ENCODE measurements at regions not wholly inside any gene's neighbourhood (a gene's known extent, or its start where the extent isn't known, plus 50 kb on each side); places are given as distances from the start of the nearest gene placed in this dataset.

- DNase-seq = no peak
These were observed 332.5 kb upstream of the TNP1 start for GRCh38 chr2:217192366-217192765.

DNA sequence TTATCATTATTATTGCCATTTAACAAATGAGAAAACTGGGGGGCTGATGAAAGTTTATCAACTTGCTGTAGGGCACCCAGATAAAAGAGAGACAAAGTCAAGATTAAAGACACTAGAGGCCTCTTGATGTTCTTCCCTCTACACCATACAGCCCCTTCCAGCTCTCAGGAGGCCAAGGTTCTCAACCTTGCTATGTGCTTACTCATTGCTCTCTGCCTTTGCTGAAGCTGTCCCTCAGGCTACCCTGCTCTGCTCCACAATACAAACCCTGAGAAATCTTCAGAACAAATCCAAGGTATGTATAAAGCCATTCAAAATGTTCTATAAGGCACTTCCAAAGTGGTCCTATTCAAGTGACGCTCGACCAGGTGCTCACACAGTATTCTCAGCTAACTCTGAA lies 329.9 kb upstream of the TNP1 start:
- no peak for DNase-seq

DNA sequence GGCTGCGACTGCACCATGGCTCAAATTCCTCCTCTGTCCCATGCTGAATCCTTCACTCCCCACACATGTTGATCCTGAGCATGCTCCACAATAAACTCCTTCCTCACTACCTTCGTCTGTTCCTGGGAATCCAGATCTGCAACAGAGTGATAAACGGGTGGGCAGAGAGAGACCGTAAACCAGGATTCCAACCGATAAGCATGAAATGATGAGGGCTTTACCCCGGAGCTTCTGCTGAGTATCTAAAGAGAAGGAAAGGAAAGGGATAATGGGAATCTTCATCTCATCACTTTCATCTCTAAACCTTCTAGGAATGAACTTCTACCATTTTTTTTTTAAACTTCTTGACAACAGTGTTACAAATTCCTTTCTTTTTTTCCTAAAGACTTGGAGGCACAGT lies 329.3 kb upstream of the TNP1 start:
- DNase-seq = no peak

- no peak for DNase-seq
These were observed 326.9 kb upstream of the TNP1 start for GRCh38 chr2:217186668-217187159.

DNA sequence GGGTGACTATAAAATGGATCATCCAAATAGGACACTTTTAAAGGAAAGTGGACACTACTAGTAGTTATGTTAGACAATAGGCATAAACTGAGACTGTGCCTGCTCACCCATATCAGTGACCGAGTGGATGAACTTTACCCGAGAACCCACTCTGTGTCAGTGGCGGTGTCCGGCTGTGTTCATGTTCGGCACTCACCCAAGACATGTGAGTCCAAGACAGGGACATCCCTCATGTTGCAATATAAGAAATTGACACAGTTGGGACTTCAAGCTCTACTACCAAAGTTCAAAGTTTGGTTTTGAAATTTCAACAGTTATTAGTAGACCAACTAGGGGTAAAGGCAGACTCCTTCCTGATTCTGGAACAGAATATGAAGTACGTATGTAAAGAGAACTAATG lies 326.3 kb upstream of the TNP1 start:
- no peak for DNase-seq

GRCh38 chr2:217185265-217185995 lies 325.6 kb upstream of the TNP1 start:
- no peak for DNase-seq

DNA sequence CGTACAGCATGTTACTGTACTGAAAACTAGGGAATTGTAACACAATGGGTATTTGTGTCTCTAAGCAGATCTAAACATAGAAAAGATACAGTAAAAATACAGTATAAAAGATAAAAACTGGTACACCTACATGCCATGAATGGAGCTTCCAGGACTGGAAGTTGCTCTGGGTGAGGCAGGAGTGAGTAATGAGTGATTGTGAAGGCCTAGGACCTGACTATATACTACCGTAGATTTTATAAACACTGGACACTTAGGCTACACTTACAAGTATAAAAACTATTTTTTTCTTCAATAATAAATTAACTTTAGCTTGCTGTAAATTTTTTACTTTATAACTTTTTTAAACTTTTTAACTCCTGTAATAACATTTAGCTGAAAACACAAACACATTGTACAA lies 324.4 kb upstream of the TNP1 start:
- no peak for DNase-seq

DNA sequence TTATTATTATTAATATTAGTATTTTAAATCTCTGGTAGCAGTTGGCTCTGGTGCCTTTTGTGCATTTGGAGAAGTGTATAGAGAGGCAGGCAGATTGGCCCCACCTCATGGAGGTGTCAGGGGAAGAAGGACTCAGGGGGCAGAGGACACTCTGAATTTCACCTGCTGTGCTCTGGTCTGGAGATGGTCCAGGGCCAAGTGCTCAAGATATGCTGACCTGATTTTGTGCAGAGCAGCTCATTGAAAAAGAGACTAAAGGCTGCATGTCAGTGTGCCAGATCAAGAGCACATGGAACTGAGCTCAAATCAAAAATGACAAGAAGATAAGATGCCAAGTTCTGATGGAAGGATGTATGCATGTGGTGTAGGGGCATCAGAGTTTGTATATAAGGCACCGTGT lies 323.6 kb upstream of the TNP1 start:
- DNase-seq = no peak

DNA sequence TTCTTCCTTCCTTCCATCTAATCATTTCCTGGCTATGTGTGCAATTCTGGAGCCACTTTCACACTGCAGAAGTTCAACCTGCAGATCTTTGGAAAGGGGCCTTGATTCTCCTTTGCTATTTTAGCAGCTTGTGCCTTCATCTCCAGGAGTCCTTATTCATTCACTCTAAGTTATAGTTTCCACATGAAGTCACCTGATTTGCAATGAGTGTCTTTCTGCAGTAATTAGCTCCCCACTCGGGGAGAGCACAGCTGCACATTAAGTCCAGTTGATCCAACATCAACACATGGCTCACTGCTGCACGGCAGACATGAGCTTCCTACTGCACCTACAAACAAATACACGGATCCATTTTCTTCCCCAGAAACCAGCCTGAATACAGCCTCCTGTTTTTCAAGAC lies 323.1 kb upstream of the TNP1 start:
- DNase-seq = no peak

DNA sequence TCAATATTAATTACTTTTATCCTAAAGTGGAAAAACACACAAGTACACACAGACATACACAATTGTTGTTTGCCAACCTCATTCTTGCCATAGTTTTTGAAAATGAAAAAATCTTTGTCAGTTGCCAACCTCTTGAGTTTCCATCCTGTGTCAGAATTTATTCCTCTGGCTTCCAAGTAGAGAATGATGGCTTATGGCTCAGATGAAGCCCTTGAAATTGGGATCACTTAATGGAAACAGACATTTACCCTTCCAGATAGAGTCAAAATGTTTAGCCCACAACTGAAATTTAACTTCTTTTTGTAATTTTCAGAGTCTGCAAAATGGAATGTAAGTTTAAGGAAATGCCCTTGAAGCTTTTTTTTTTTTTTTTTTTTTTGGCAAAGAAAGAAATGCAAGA lies 321.6 kb upstream of the TNP1 start:
- DNase-seq = no peak

GRCh38 chr2:217179854-217180253 lies 320.0 kb upstream of the TNP1 start:
- DNase-seq = no peak

- no peak for DNase-seq
These were observed 318.5 kb upstream of the TNP1 start for GRCh38 chr2:217178341-217178740.

GRCh38 chr2:217177720-217178119 lies 317.9 kb upstream of the TNP1 start:
- DNase-seq = no peak

- no peak for DNase-seq
These were observed 312.0 kb upstream of the TNP1 start for GRCh38 chr2:217171874-217172273.

- no peak for DNase-seq
These were observed 308.6 kb upstream of the TNP1 start for GRCh38 chr2:217168496-217168895.

DNA sequence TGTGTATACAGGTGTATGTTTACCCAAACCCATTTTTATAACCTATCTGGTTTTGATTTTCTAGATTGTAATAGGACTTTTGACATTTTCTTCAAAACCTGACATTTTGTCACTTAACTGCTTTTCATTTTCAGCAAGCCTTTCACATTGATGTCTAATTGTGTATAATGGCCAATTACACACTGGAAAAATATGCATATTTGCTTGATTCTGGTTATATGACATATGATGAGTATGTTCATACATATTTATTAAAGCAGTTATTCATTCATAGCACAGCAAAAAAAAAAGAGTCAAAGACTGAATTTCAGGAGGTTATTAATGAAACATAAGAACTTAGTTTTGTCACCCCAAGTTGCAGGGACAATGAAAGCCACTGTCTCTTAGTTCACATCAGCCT lies 307.7 kb upstream of the TNP1 start:
- DNase-seq = no peak

DNA sequence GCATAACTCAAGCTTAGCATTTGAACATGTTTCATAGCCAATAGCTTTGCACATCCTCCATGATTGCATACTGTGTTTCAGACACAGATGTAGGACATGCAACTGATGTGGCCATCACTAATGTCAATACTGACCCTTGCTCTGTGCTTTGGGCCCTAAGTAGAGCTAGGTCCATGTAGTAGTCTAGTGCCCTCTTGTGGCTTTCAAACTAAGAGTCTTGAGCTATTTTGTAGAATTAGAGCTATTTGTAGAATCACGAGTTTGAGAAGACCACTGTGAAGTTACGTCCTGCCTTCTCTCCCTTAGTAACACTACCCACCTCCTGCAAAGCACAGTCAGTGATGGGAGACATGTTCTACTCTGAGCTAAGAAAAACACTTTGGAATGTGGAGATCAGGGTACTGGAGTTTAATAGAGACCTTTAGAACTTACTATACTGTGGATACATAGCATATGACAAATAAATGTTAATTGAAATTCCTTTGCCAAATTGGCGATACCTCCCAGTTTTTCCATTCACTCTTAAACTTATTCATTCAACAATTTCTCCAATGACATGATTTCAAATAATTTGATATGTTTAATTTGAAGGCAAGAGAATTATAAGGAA lies 306.5 kb upstream of the TNP1 start:
- DNase-seq = no peak

- no peak for DNase-seq
These were observed 305.7 kb upstream of the TNP1 start for GRCh38 chr2:217165547-217165946.

DNA sequence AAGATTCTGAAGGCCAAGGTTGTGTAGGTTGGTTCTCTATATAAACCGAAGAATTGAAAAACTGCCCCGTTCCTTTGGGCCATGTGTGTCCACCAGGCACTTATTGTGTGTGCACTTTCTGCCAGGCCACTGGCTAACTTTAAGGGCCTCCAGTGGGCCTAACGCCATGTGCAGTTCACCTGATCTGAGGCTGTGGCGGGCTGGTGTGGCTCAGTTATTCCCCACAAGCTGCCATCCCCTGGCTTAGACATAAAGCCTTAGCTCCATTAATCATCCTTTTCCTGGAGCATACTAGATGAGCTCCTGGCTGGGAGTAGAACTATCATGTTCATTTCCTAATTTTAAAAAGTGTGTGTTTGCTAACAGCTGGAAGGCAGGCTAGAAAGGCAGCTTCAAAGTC lies 304.1 kb upstream of the TNP1 start:
- no peak for DNase-seq

DNA sequence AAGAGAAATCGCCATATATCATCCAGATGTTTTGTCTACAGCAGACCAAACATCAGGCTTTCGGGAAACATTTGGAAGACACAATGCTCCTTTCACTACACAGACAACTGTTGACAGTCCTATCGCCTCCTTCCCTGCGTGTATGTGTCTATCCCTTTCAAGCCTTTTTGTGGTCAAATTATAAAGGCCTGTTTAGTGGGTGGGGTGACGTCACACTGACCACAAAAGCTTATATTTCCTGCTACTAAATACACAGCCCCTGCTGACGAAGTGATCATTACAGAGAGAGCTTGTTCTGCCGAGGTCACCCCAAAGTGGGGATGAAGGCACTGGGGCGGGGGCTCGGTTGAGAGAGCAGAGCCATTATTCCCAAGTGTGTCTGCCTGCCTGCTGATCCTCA lies 302.7 kb upstream of the TNP1 start:
- DNase-seq = peak; percentile 18

- DNase-seq = no peak
These were observed 301.4 kb upstream of the TNP1 start for GRCh38 chr2:217160978-217161973.

DNA sequence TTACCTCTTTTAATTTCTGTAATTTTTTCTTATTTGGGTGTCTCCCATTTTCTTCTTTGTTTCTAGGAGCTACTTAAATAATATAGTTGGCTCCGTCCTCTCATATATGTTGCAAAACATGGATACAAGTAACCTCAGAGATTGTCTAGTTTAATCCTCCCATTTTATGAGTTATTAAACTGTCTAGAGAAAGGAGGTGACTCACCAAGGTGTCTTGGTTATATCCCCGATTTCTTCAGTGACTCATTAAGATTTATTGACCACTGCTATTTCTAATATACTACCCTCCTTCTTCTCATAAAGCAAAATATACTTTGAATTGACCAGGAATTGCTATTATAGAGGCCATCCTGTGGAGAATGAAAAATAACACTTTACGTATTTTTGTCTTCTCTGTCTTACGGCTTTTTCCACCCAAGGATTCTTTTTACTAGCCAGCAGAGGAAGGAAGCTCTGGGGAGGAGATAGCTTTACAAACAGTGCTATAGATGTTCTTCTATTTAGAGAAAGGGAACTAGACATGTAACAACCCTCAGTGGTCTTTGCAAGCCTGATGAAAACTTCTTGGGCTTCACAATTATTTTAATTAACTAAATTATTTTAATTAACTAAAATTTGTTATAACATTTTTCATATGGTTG lies 300.4 kb upstream of the TNP1 start:
- no peak for DNase-seq

DNA sequence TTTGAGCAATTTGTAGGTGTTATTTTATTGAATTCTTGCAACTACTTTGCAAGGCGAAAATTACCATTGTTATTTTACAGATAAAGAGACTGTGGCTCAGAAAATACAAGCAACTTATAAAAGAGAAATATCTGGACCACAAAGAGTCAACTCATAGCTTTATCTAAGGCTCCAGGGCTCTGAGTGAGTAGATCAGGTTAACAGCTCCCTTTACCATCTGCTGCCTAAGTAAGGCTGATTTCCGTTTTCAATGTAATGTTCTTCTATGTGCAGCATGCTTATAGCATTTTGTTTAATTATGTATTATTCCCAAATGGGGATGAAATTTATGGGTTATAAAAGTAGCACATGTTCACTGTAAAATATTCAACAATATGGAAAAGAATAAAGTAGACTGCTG lies 299.1 kb upstream of the TNP1 start:
- DNase-seq = no peak

All from occipital lobe (tissue), 1 donor.